ENCODE measurements at regions not wholly inside any gene's neighbourhood (a gene's known extent, or its start where the extent isn't known, plus 50 kb on each side); places are given as distances from the start of the nearest gene placed in this dataset.

DNA sequence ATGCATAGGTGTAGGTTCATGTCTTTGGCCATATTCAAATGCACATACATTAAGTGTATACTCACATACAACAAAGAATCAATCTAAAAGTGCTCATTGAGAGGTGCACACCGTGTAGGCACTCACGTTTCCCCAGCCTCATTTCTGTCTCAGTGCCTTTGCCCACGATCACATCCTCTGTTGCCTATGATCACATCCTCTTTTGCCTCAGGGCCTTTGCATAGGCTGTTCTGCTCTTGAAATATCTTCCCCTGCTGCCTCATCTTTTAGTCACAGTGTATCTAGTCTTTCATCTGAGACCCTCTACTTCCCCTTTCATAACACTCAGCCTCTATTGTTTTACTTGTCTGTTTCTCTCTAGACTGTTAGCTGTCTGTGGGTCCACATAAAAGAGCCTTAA is 69.3 kb downstream of the FOXD2 start:
- 85% methylated on average over 3 of the region's 3 CpGs; no CpG with 5 or more reads in 1 of the 2 experiments for WGBS, 2 experiments (ENCODE audit: extremely low coverage in 1 of 2, insufficient coverage in 1 of 2, insufficient read length in 1 of 2, insufficient replicate concordance in 2 of 2, low coverage in 1 of 2, low lambda C conversion rate in 2 of 2, missing lambda C conversion rate in 1 of 2)
- TF ChIP-seq SRF (IDR thresholded peaks at IDR 0.05; ENCODE audit: low read depth, low read length): no peak
- TF ChIP-seq POLR2A (IDR thresholded peaks at IDR 0.05; ENCODE audit: control extremely low read depth in 1 of 2, low read depth in 2 of 2, low read length in 2 of 2): no peak
- no peak for TF ChIP-seq NRF1 (IDR thresholded peaks at IDR 0.05; ENCODE audit: low read depth, low read length)
- no peak for TF ChIP-seq PHF8 (conservative IDR thresholded peaks at IDR 0.05; ENCODE audit: low read depth, low read length)
- no peak for TF ChIP-seq BACH1 (IDR thresholded peaks at IDR 0.05; ENCODE audit: low read length)
- no peak for TF ChIP-seq BRCA1 (IDR thresholded peaks at IDR 0.05; ENCODE audit: low read depth, low read length)
- TF ChIP-seq MAFK (IDR thresholded peaks at IDR 0.05; ENCODE audit: low read depth, low read length): no peak
- no peak for TF ChIP-seq EGR1 (IDR thresholded peaks at IDR 0.05; ENCODE audit: borderline replicate concordance, low read depth, low read length)
- TF ChIP-seq CTCF (IDR thresholded peaks at IDR 0.05; ENCODE audit: control extremely low read depth in 1 of 3, insufficient read depth in 1 of 3, low read depth in 1 of 3, low read length in 3 of 3): no peak
- TF ChIP-seq KDM1A (IDR thresholded peaks at IDR 0.05; ENCODE audit: borderline replicate concordance, low read length): no peak
- TF ChIP-seq NANOG (IDR thresholded peaks at IDR 0.05; ENCODE audit: insufficient read depth, low read depth, low read length, poor library complexity, severe bottlenecking): no peak
- no peak for TF ChIP-seq POLR2AphosphoS5 (IDR thresholded peaks at IDR 0.05; ENCODE audit: low read depth, low read length)

More for the DNA sequence above, 69.3 kb downstream of the FOXD2 start:
- POLR2A ChIA-PET (ENCODE audit: partially characterized antibody): interaction anchor here (1.0 kb wide), 1 partner anchor 11 kb away, joined by 6 read pairs; no protein-coding TSS in a partner anchor
- Histone ChIP-seq H2BK120ac (replicated peaks; ENCODE audit: low read depth, low read length) (no peak overlapping the region), H3K23ac (ENCODE audit: insufficient read length) (no peak overlapping the region), H2BK5ac (ENCODE audit: low read depth, low read length) (no peak overlapping the region), H3K79me2 (ENCODE audit: control insufficient read depth in 1 of 2, insufficient read depth in 2 of 2, low read length in 2 of 2) (no peaks in the 10 kb centered on the region), H3K56ac (replicated peaks; ENCODE audit: insufficient read length, low read depth, low read length) (no peak overlapping the region), H3K36me3 (ENCODE audit: control insufficient read depth in 2 of 4, insufficient read depth in 4 of 4, low read length in 3 of 4) (no peaks in the 10 kb centered on the region), H3K9ac (replicated peaks in 1 of 4; ENCODE audit: extremely low read depth in 1 of 4, low read depth in 3 of 4, low read length in 3 of 4) (no peak overlapping the region), H3K4me2 (ENCODE audit: insufficient read depth in 1 of 2, low read depth in 2 of 2, low read length in 2 of 2) (no peak overlapping the region; a peak in 1 of 4 replicates), H3K4me3 (ENCODE audit: extremely low read depth in 1 of 4, insufficient read depth in 2 of 4, low read depth in 3 of 4, low read length in 4 of 4) (no peak overlapping the region), H3K14ac (ENCODE audit: insufficient read length) (no peak overlapping the region), H3K27ac (ENCODE audit: low read depth, low read length) (no peak overlapping the region), H3K79me1 (ENCODE audit: low read depth, low read length) (no peaks in the 10 kb centered on the region), H3K23me2 (ENCODE audit: low read depth, low read length) (peaks cover 13% of the 10 kb centered on the region; the same call in 1 of the 2 replicates), H3K4me1 (replicated peaks in 1 of 4; ENCODE audit: control insufficient read depth in 3 of 4, insufficient read depth in 4 of 4, low read length in 3 of 4) (peaks cover 0 to 5% (median 2%) of the 10 kb centered on the region in 4 experiments; a peak in 3 of 7 replicates), H4K20me1 (replicated peaks in 1 of 2; ENCODE audit: control insufficient read depth in 1 of 2, insufficient read depth in 2 of 2, low read length in 2 of 2) (peaks cover 0 to 3% of the 10 kb centered on the region in 2 experiments), H4K8ac (ENCODE audit: extremely low read depth, insufficient read depth, low read length) (no peak overlapping the region), H3K18ac (ENCODE audit: extremely low read depth, low read length) (no peak overlapping the region), H2AFZ (ENCODE audit: low read length) (no peak overlapping the region), H2BK12ac (ENCODE audit: low read depth, low read length) (no peak overlapping the region), H2AK5ac (ENCODE audit: low read depth, low read length) (no peak overlapping the region), H3K4ac (replicated peaks; ENCODE audit: insufficient read length, low read depth, low read length) (no peak overlapping the region), H3K9me3 (ENCODE audit: insufficient read depth in 2 of 2, low read depth in 1 of 2, low read length in 1 of 2) (no peaks in the 10 kb centered on the region), H4K91ac (replicated peaks; ENCODE audit: insufficient read length, low read length) (no peak overlapping the region), H3K27me3 (replicated peaks in 1 of 4; ENCODE audit: control insufficient read depth in 3 of 4, extremely low read depth in 1 of 4, insufficient read depth in 3 of 4, low read length in 3 of 4) (peaks cover 22 to 53% (median 48%) of the 10 kb centered on the region in 4 experiments), H2BK15ac (ENCODE audit: low read length) (no peak overlapping the region), H4K5ac (ENCODE audit: insufficient read length, low read depth, low read length) (no peak overlapping the region), H2BK20ac (ENCODE audit: low read length) (no peak overlapping the region)
- CTCF ChIA-PET (ENCODE audit: partially characterized antibody): interaction anchor here (0.6 to 3.6 kb wide), 16 partner anchors 10 to 219 kb away, joined by 3 to 29 read pairs (median 4); no protein-coding TSS in a partner anchor
- DNase-seq (ENCODE audit: low read depth in 1 of 2, low spot score in 2 of 2) (no peak), FAIRE-seq (no peak)

Data from H1 (cell line).